ENCODE measurements at regions not wholly inside any gene's neighbourhood (a gene's known extent, or its start where the extent isn't known, plus 50 kb on each side); places are given as distances from the start of the nearest gene placed in this dataset.

DNA sequence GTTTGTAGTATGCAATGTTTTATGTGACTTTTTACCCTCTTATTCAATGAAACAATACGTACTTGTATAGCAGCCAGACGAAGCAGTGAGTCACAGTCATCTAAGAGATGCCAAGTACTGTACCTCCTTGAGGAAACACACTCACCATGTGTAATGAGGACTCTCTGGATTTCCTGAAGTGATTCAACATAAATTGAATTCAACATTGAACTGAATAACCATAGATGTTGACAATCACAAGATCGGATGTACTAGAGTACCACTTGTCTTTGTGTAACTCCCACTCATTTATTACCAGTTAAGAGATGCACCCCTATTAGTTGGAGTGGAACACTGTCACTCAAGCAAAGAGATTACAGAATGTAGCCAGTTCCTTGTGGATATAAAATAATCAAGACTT lies 175.2 kb upstream of the HMGA2 start:
- DNase-seq: no peak
- no peak overlapping the region for H3K27ac Mint-ChIP-seq
- intact Hi-C loops (cut with micrococcal nuclease): no loop called here
- H3K27me3 Mint-ChIP-seq: peaks cover 5% of the 10 kb centered on the region
- H3K4me1 Mint-ChIP-seq: no peaks in the 10 kb centered on the region
- H3K9me3 Mint-ChIP-seq: peaks cover 7% of the 10 kb centered on the region
- no peaks in the 10 kb centered on the region for H3K36me3 Mint-ChIP-seq (ENCODE audit: low read depth)
- H3K4me3 Mint-ChIP-seq: no peak overlapping the region

DNA sequence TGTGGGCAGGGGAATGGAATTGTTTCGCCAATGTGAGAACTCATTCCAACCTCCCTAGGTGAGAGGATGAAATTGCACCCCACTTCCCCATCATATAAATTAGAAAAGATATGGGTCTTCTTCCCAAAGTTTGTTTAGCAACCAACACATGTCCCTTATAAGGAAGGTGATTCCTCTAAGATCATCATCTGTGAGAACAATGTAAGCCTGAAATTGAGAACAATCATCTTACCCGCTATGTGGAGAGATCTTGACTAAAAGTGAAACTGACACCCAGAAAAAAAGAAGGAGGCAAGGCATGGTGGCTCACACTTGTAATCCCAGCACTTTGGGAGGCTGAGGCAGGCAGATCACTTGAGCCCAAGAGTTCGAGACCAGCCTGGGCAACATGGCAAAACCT lies 173.2 kb upstream of the HMGA2 start:
- no peaks in the 10 kb centered on the region for H3K36me3 Mint-ChIP-seq (ENCODE audit: low read depth)
- no peak overlapping the region for H3K4me3 Mint-ChIP-seq
- H3K27ac Mint-ChIP-seq: no peak overlapping the region
- no peak for DNase-seq
- H3K27me3 Mint-ChIP-seq: peaks cover 5% of the 10 kb centered on the region
- H3K9me3 Mint-ChIP-seq: peaks cover 7% of the 10 kb centered on the region
- intact Hi-C loops (cut with micrococcal nuclease): no loop called here
- no peaks in the 10 kb centered on the region for H3K4me1 Mint-ChIP-seq

DNA sequence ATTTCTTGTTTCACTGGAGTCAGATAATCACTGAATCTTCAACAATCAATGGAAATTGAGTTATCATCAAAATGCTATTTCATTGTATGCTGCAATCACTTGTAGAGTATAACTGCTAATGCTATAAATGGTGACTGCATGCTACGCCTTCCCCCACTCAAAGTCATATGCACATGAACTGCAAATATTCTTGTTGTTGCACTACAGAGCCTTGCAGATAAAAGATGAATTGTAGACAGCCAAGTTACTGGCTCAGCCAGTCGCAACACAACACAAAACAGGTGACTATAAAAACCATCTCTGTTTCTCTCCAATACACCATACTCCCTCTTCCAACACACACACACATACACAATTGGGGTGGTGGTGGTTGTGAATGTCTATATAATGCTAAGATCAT lies 171.0 kb upstream of the HMGA2 start:
- intact Hi-C loops (cut with micrococcal nuclease): no loop called here
- Mint-ChIP-seq H3K4me3 (no peak overlapping the region), H3K27ac (no peak overlapping the region), H3K9me3 (peaks cover 8% of the 10 kb centered on the region), H3K36me3 (ENCODE audit: low read depth) (no peaks in the 10 kb centered on the region), H3K4me1 (peaks cover 10% of the 10 kb centered on the region), H3K27me3 (peaks cover 4% of the 10 kb centered on the region)
- no peak for DNase-seq

DNA sequence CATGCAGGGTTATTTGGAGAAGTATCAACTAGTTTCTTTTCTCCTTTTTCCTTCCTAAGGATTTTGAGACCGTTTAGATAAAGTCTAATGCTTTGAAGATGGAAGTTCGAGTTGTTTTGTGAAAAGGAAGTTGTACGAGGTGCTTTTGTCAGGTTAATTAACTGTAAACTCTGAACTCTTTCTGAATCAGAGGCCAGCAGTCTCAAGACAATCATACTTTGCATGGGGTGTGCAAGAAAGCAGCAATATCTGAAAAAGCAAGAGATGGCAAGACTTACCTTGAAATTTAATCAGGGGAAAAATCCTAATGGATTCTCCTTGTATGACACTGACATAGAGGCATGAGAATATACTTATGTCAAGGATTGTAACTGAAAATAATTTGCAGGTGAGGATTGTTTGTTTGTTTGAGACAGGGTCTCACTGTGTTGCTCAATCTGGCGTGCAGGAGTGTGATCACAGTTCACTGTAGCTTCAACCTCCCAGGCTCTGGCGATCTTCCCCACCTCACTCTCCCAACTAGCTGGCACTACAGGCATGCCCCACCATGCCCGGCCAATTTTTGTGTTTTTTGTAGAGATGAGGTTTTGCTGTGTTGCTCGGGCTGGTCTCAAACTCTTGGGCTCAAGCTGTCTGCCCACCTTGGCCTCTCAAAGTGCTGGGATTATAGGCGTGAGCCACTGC lies 170.2 kb upstream of the HMGA2 start:
- H3K27me3 Mint-ChIP-seq: peaks cover 6% of the 10 kb centered on the region
- no peak for DNase-seq
- H3K4me1 Mint-ChIP-seq: peaks cover 10% of the 10 kb centered on the region
- H3K27ac Mint-ChIP-seq: no peak overlapping the region
- H3K36me3 Mint-ChIP-seq (ENCODE audit: low read depth): no peaks in the 10 kb centered on the region
- H3K4me3 Mint-ChIP-seq: no peak overlapping the region
- intact Hi-C loops (cut with micrococcal nuclease): no loop called here
- peaks cover 8% of the 10 kb centered on the region for H3K9me3 Mint-ChIP-seq

GRCh38 chr12:65655074-65655493 lies 169.2 kb upstream of the HMGA2 start:
- Mint-ChIP-seq H3K4me3 (no peak overlapping the region), H3K27me3 (peaks cover 7% of the 10 kb centered on the region), H3K27ac (no peak overlapping the region), H3K9me3 (peaks cover 4% of the 10 kb centered on the region), H3K36me3 (ENCODE audit: low read depth) (no peaks in the 10 kb centered on the region), H3K4me1 (peaks cover 10% of the 10 kb centered on the region)
- no peak for DNase-seq
- intact Hi-C loops (cut with micrococcal nuclease): loop anchor here (5.0 kb wide), 1 partner anchor 38 kb away; no protein-coding TSS in a partner anchor

GRCh38 chr12:65656156-65656882 lies 168.0 kb upstream of the HMGA2 start:
- Mint-ChIP-seq H3K4me1 (peaks cover 10% of the 10 kb centered on the region), H3K9me3 (peaks cover 4% of the 10 kb centered on the region), H3K36me3 (ENCODE audit: low read depth) (no peaks in the 10 kb centered on the region), H3K27me3 (peaks cover 7% of the 10 kb centered on the region), H3K4me3 (peak overlapping the region; percentile 0), H3K27ac (peak overlapping the region; percentile 44)
- intact Hi-C loops (cut with micrococcal nuclease): loop anchor here (2.0 to 5.0 kb wide), 2 partner anchors 39 to 100 kb away; no protein-coding TSS in a partner anchor
- no peak for DNase-seq

GRCh38 chr12:65656891-65657351 lies 167.4 kb upstream of the HMGA2 start:
- H3K27me3 Mint-ChIP-seq: peaks cover 7% of the 10 kb centered on the region

GRCh38 chr12:65657635-65658034 lies 166.6 kb upstream of the HMGA2 start:
- Mint-ChIP-seq H3K27me3 (peaks cover 6% of the 10 kb centered on the region), H3K4me3 (no peak overlapping the region), H3K36me3 (ENCODE audit: low read depth) (no peaks in the 10 kb centered on the region), H3K4me1 (peaks cover 10% of the 10 kb centered on the region), H3K27ac (no peak overlapping the region), H3K9me3 (peaks cover 4% of the 10 kb centered on the region)
- intact Hi-C loops (cut with micrococcal nuclease): loop anchor here (1.0 to 5.0 kb wide), 3 partner anchors 10 to 99 kb away; no protein-coding TSS in a partner anchor
- no peak for DNase-seq

More at GRCh38 chr12:65656891-65657351, 167.4 kb upstream of the HMGA2 start:
- Mint-ChIP-seq H3K9me3 (peaks cover 4% of the 10 kb centered on the region), H3K4me1 (peaks cover 10% of the 10 kb centered on the region), H3K27ac (peak overlapping the region; percentile 10), H3K36me3 (ENCODE audit: low read depth) (no peaks in the 10 kb centered on the region), H3K4me3 (no peak overlapping the region)
- DNase-seq: no peak
- intact Hi-C loops (cut with micrococcal nuclease): loop anchor here (1.0 to 5.0 kb wide), 3 partner anchors 10 to 100 kb away; no protein-coding TSS in a partner anchor

GRCh38 chr12:65658360-65658759 lies 165.9 kb upstream of the HMGA2 start:
- Mint-ChIP-seq H3K36me3 (ENCODE audit: low read depth) (no peaks in the 10 kb centered on the region), H3K4me3 (no peak overlapping the region), H3K27ac (no peak overlapping the region), H3K27me3 (peaks cover 6% of the 10 kb centered on the region), H3K4me1 (peaks cover 10% of the 10 kb centered on the region), H3K9me3 (peaks cover 5% of the 10 kb centered on the region)
- intact Hi-C loops (cut with micrococcal nuclease): loop anchor here (5.0 kb wide), 1 partner anchor 41 kb away; no protein-coding TSS in a partner anchor
- no peak for DNase-seq

GRCh38 chr12:65659681-65660080 lies 164.6 kb upstream of the HMGA2 start:
- Mint-ChIP-seq H3K9me3 (peaks cover 11% of the 10 kb centered on the region), H3K36me3 (ENCODE audit: low read depth) (no peaks in the 10 kb centered on the region), H3K27ac (no peak overlapping the region), H3K27me3 (peaks cover 6% of the 10 kb centered on the region), H3K4me3 (no peak overlapping the region), H3K4me1 (peaks cover 10% of the 10 kb centered on the region)
- intact Hi-C loops (cut with micrococcal nuclease): loop anchor here (5.0 to 10.0 kb wide), 2 partner anchors 42 to 645 kb away; partner anchors contain the start of gene HELB
- DNase-seq: no peak

DNA sequence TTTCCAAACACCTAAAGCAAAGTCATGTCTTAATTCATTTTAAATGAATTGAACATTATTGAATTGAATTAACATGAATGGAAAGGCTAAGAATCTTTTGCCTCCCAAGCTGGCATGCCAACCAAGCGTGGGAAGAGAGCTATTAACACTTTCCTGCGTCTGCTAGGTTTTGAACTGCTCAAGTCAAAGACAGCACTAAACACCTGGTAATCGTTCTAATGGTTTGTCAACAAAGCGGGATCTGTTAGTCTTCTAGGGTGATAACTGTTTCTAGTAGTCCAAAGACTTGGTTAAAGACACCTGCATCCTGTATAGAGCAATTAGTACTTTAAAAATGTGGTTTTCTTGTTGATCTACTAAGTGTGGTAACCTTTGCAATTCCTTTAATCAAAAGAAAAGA lies 164.2 kb upstream of the HMGA2 start:
- Mint-ChIP-seq H3K27ac (no peak overlapping the region), H3K36me3 (ENCODE audit: low read depth) (no peaks in the 10 kb centered on the region), H3K4me3 (no peak overlapping the region), H3K9me3 (peaks cover 11% of the 10 kb centered on the region), H3K27me3 (peaks cover 6% of the 10 kb centered on the region), H3K4me1 (peaks cover 10% of the 10 kb centered on the region)
- intact Hi-C loops (cut with micrococcal nuclease): loop anchor here (10.0 kb wide), 1 partner anchor 645 kb away; the partner anchor contains the start of gene HELB
- DNase-seq: no peak

DNA sequence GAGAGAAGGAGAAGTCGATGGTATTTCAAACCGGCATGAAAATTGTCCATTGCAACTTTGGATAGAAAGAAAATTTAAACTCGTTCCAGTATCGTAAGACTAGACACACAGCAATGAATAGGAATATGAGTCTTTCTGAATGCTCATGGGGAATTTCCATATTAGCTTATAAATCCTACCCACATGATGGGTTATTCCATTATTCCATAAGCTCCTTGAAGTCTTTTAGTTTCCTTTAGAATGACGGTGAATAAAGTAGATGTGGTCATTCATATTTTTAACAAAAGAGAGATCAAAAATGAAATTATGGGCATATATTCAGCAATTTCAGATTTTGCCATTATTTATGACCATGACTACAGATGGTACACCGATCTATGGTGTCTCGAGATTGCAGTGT lies 163.4 kb upstream of the HMGA2 start:
- H3K4me1 Mint-ChIP-seq: peaks cover 10% of the 10 kb centered on the region
- H3K36me3 Mint-ChIP-seq (ENCODE audit: low read depth): no peaks in the 10 kb centered on the region
- H3K27me3 Mint-ChIP-seq: peaks cover 6% of the 10 kb centered on the region
- H3K9me3 Mint-ChIP-seq: peaks cover 11% of the 10 kb centered on the region
- no peak for DNase-seq
- no peak overlapping the region for H3K27ac Mint-ChIP-seq
- H3K4me3 Mint-ChIP-seq: no peak overlapping the region
- intact Hi-C loops (cut with micrococcal nuclease): loop anchor here (10.0 kb wide), 1 partner anchor 644 kb away; the partner anchor contains the start of gene HELB

DNA sequence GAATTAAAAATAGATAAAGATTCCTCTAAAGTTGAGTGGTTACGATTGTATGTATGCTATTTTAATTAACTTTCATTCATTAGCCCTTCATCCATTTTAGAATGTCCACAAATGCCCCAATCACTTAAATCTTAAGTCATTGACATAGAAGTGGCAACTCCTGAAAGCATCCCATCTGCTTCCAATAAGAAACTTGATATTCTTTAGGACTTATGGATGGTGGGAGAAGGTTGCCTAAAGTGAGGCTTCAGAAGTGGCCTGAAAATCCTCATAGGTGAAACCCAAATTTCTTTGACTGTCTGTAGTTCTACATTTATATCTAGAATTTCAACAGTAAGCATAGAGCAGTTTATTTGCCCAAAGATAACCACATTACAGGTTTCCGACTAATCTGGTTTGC lies 161.7 kb upstream of the HMGA2 start:
- no peak overlapping the region for H3K4me3 Mint-ChIP-seq

DNA sequence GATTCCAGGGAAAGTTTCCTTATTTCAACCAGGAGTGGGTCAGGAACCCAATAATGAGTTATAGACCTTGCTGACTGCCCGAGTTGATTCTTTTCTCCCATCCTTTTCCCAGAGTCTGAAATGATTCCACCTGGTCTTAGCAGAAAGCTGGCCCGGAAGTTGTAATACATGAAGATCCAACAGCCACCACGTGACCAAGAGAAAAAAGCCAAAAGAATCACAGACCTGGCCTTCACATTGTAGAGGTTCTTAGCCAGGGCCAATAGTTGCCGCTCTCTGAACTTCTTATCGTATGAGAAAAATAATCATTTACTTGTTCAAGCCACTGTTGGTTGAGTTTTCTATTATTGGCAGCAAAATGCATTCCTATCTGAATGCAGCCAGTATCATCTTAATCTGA lies 161.2 kb upstream of the HMGA2 start:
- Mint-ChIP-seq H3K27ac (no peak overlapping the region), H3K36me3 (ENCODE audit: low read depth) (no peaks in the 10 kb centered on the region), H3K4me1 (peaks cover 7% of the 10 kb centered on the region), H3K4me3 (no peak overlapping the region), H3K27me3 (peaks cover 6% of the 10 kb centered on the region), H3K9me3 (peaks cover 11% of the 10 kb centered on the region)
- intact Hi-C loops (cut with micrococcal nuclease): loop anchor here (10.0 kb wide), 1 partner anchor 642 kb away; the partner anchor contains the start of gene HELB
- no peak for DNase-seq

More for the DNA sequence above, 161.7 kb upstream of the HMGA2 start:
- Mint-ChIP-seq H3K9me3 (peaks cover 13% of the 10 kb centered on the region), H3K27ac (no peak overlapping the region), H3K27me3 (peaks cover 6% of the 10 kb centered on the region), H3K4me1 (peaks cover 7% of the 10 kb centered on the region), H3K36me3 (ENCODE audit: low read depth) (no peaks in the 10 kb centered on the region)
- intact Hi-C loops (cut with micrococcal nuclease): loop anchor here (10.0 kb wide), 1 partner anchor 642 kb away; the partner anchor contains the start of gene HELB
- no peak for DNase-seq
